Body of pancreas (tissue), 4 donors: ENCODE measurements at regions not wholly inside any gene's neighbourhood (a gene's known extent, or its start where the extent isn't known, plus 50 kb on each side); places are given as distances from the start of the nearest gene placed in this dataset.

Experiments used
- ATAC-seq: fragments of 150-250 bp; one replicate; pipeline ENCODE4 v1.9.1; 2016
- DNase-seq, 4 donors: peaks; one replicate each; pipeline ENCODE4 v3.0.0-alpha.2; 2019
- H3K27ac ChIP-seq, 4 donors: fragments of 200-600 bp; sonication (generic); 1 replicate in 3 of 4; 2 replicates in 1 of 4; pipeline versions ENCODE4 v1.5.1 to v1.6.1; 2016 to 2019; ENCODE audit warnings: mild to moderate bottlenecking in 1 of 4, mixed read lengths in 1 of 4, moderate library complexity in 1 of 4
- H3K27me3 ChIP-seq, 2 donors: fragments of 200-600 bp; sonication (generic); one replicate each; pipeline ENCODE4 v1.6.0; 2016; ENCODE audit warnings: mild to moderate bottlenecking in 1 of 2
- H3K36me3 ChIP-seq, 2 donors: fragments of 200-600 bp; sonication (generic); replicated peaks in 1 of 2; 2 replicates each; pipeline ENCODE4 v1.5.1; 2016; ENCODE audit warnings: low read depth in 2 of 2; ENCODE audit not compliant: insufficient read depth in 1 of 2
- H3K4me1 ChIP-seq: fragments of 200-600 bp; sonication (generic); one replicate; pipeline ENCODE4 v1.6.0; 2016
- H3K4me3 ChIP-seq, 2 donors: fragments of 200-600 bp; sonication (generic); 1 replicate in 1 of 2; 2 replicates in 1 of 2; pipeline ENCODE4 v1.5.1; 2016 to 2019
- H3K9me3 ChIP-seq, 3 donors: fragments of 200-600 bp; sonication (generic); 1 replicate in 2 of 3; 2 replicates in 1 of 3; pipeline ENCODE4 v1.5.1; 2016
- POLR2A ChIP-seq, 3 donors: fragments of 450-650 bp; IDR thresholded peaks; one replicate each; pipeline ENCODE4 v1.6.1; 2016; ENCODE audit warnings: antibody characterized with exemption in 3 of 3, mild to moderate bottlenecking in 2 of 3
- WGBS, 2 donors: methylation state at CpG; one replicate each; pipeline ENCODE4 v1.1.5; 2017; 5-methylcytosine and 5-hydroxymethylcytosine counted together
- intact Hi-C: fragments of 100-400 bp; cut with DNase I; formaldehyde crosslinking; loops from one replicate; pipeline ENCODE4 v1.15.1; 2023
- TF ChIP-seq, protein P1 (sequence below), 7 experiments: fragments of 450-650 bp in 4 of 7; fragments of 200-600 bp in 3 of 7; sonication (generic) in 3 of 7; IDR thresholded peaks; one replicate each; pipeline ENCODE4 v1.5.1; 2016 to 2019; ENCODE audit warnings: antibody characterized with exemption in 7 of 7

DNA sequence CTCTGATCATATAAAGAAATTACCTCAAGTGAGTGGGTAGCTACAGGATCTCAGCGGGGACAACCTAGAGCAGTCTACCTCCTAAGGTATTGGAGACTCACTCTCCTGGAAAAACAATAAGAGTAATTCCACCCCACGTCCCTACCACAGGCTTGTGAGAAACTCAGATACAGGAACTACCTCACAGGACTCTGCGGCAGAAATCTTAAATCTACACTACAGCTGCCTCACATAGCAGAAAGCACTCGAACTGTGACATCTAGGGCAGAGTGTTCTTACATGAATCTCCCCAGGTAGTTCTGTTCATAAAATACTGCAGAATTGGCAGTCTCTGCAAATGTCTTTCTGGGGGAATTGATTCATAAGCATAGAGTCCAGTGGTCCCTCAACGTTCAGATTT, 382.9 kb upstream of the IL12A start:
- intact Hi-C loops = no loop called here
- ATAC-seq (no peak), DNase-seq (no peak)
- Histone ChIP-seq H3K36me3 (no peaks in the 10 kb centered on the region), H3K27ac (no peak overlapping the region), H3K4me3 (no peak overlapping the region), H3K4me1 (no peaks in the 10 kb centered on the region), H3K9me3 (peaks cover 0 to 2% (median 0%) of the 10 kb centered on the region in 3 donors), H3K27me3 (no peaks in the 10 kb centered on the region)
- no peak for TF ChIP-seq POLR2A (IDR thresholded peaks at IDR 0.05)
- TF ChIP-seq, protein P1, sequence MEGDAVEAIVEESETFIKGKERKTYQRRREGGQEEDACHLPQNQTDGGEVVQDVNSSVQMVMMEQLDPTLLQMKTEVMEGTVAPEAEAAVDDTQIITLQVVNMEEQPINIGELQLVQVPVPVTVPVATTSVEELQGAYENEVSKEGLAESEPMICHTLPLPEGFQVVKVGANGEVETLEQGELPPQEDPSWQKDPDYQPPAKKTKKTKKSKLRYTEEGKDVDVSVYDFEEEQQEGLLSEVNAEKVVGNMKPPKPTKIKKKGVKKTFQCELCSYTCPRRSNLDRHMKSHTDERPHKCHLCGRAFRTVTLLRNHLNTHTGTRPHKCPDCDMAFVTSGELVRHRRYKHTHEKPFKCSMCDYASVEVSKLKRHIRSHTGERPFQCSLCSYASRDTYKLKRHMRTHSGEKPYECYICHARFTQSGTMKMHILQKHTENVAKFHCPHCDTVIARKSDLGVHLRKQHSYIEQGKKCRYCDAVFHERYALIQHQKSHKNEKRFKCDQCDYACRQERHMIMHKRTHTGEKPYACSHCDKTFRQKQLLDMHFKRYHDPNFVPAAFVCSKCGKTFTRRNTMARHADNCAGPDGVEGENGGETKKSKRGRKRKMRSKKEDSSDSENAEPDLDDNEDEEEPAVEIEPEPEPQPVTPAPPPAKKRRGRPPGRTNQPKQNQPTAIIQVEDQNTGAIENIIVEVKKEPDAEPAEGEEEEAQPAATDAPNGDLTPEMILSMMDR (IDR thresholded peaks at IDR 0.05) = no peak
- 60 to 70% methylated on average over 5 of the region's 5 CpGs for WGBS, 2 donors

DNA sequence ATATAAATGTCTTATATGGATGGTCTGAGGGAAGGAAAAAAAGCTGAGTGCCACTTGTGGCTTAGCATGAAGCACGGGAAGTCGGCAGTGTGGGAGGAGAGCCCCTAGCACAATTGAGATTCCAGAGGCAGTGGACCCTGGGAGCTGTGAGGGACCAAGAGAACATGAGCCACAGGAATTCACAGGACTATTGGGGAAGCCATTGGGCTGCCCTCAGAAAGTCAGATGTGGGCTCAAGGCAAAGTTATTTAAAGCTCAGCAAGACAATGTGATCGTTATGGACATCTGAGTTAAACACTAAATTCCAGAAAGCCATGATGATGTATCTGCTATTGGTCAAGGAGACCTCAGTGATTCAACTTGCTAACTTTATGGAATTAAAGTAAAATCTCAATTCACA, 380.8 kb upstream of the IL12A start:
- 60% methylated on average over 3 of the region's 3 CpGs for WGBS, 2 donors
- no peaks in the 10 kb centered on the region for H3K36me3 ChIP-seq
- H3K27ac ChIP-seq = no peak overlapping the region
- H3K9me3 ChIP-seq = no peaks in the 10 kb centered on the region
- ATAC-seq (no peak), DNase-seq (no peak)
- H3K4me3 ChIP-seq = no peak overlapping the region
- H3K4me1 ChIP-seq = no peaks in the 10 kb centered on the region
- TF ChIP-seq, protein P1 (IDR thresholded peaks at IDR 0.05) = no peak
- TF ChIP-seq POLR2A (IDR thresholded peaks at IDR 0.05) = no peak
- no peaks in the 10 kb centered on the region for H3K27me3 ChIP-seq
- intact Hi-C loops = no loop called here

DNA sequence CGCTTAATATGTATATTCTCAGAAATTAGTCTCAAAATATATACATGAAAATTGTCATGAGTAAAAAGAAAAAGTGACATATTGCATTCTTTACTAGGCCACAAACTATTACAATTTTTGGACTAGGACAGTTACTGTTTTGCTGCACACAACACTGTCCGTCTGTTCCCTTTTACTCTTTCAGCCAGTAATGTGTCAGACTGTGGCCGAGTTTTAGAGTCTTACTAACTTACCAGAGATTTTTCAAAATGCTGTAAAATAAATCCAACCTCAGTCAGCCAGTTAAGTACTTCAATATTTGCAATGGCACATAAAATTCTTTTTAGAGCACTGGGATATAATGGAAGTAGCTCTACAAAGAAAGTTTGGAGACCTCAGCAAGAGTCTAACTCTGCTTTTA, 380.3 kb upstream of the IL12A start:
- Histone ChIP-seq H3K27me3 (no peaks in the 10 kb centered on the region), H3K4me3 (no peak overlapping the region), H3K27ac (no peak overlapping the region), H3K36me3 (no peaks in the 10 kb centered on the region), H3K4me1 (no peaks in the 10 kb centered on the region), H3K9me3 (no peaks in the 10 kb centered on the region)
- 55 to 62% methylated on average over 3 of the region's 3 CpGs for WGBS, 2 donors
- DNase-seq (no peak), ATAC-seq (no peak)
- TF ChIP-seq, protein P1 (IDR thresholded peaks at IDR 0.05) = no peak
- TF ChIP-seq POLR2A (IDR thresholded peaks at IDR 0.05) = no peak
- intact Hi-C loops = no loop called here

DNA sequence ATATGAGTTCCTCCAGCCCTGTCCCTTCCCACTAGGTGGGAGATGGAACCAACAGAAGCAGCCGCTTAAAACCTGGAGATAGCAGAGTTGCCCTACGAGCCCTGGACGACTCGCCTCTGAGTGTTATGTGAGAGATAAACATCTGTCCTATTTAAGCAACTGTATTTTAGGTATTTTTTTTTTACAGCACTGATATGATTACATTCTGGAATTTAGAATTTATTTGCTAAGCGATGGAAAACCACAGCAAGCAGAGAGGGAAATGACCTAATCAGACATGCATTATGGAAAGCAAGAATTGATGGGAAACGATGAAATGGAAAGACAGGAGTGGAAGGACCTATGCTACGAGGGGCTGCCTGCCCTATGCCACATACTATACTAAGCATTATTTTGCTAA, 379.0 kb upstream of the IL12A start:
- H3K27me3 ChIP-seq = no peaks in the 10 kb centered on the region
- DNase-seq = no peak

DNA sequence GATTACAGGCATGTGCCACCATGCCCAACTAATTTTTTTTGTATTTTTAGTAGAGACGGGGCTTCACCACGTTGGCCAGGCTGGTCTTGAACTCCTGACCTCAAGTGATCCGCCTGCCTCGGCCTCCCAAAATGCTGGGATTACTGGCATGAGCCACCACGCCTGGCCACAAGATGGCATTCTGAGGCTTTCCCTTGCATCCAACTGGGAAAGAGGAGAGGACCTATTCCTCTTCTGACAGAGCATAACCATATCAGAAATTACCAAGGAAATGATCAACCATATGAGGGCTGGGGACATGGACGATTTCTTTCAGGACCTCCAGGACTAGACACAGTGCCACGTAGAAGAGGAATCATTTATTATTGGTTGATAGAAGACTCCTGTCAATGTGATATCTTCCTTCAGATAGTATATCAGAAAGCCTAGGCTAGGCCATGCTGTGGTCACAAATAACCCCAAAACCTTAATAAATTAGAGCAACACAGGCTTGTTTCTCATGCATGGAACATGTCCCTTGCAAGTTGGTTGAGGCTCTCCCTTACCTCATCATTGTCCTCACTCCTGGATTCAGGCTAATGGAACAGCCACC, 372.3 kb upstream of the IL12A start:
- 31 to 40% methylated on average over 7 of the region's 7 CpGs for WGBS, 2 donors
- Histone ChIP-seq H3K27me3 (no peaks in the 10 kb centered on the region), H3K36me3 (no peaks in the 10 kb centered on the region), H3K4me3 (no peak overlapping the region), H3K9me3 (no peaks in the 10 kb centered on the region), H3K4me1 (no peaks in the 10 kb centered on the region), H3K27ac (no peak overlapping the region)
- no peak for TF ChIP-seq POLR2A (IDR thresholded peaks at IDR 0.05)
- TF ChIP-seq, protein P1 (IDR thresholded peaks at IDR 0.05) = peak in 4 of 7 experiments; percentile 19 to 32 (median 24)
- intact Hi-C loops = no loop called here
- DNase-seq = peak in 1 of 4 donors; percentile 7
- no peak for ATAC-seq

More for the DNA sequence above, 379.0 kb upstream of the IL12A start:
- TF ChIP-seq POLR2A (IDR thresholded peaks at IDR 0.05) = no peak
- Histone ChIP-seq H3K9me3 (no peaks in the 10 kb centered on the region), H3K27ac (no peak overlapping the region), H3K4me3 (no peak overlapping the region), H3K4me1 (no peaks in the 10 kb centered on the region), H3K36me3 (no peaks in the 10 kb centered on the region)
- 67 to 75% methylated on average over 6 to 7 of the region's 7 CpGs for WGBS, 2 donors
- no peak for ATAC-seq
- intact Hi-C loops = no loop called here
